Endodermal cell (in vitro differentiated cells): ENCODE measurements at regions not wholly inside any gene's neighbourhood (a gene's known extent, or its start where the extent isn't known, plus 50 kb on each side); places are given as distances from the start of the nearest gene placed in this dataset.

Experiments used
- DNase-seq: peaks from one replicate; pipeline ENCODE4 v3.0.0-alpha.2; 2017
- H3K27ac ChIP-seq: 2 replicates; pipeline ENCODE4 v1.5.1; 2013; ENCODE audit warnings: mild to moderate bottlenecking, low read depth, low read length, moderate library complexity
- H3K27me3 ChIP-seq: 2 replicates; pipeline ENCODE4 v1.6.1; 2013; ENCODE audit warnings: mild to moderate bottlenecking, low read length, moderate library complexity; ENCODE audit not compliant: insufficient read depth, control insufficient read depth, poor library complexity, severe bottlenecking
- H3K36me3 ChIP-seq: 2 replicates; pipeline ENCODE4 v1.7.0; 2013; ENCODE audit warnings: mild to moderate bottlenecking, low read length, moderate library complexity; ENCODE audit not compliant: control insufficient read depth, insufficient read depth
- H3K4me1 ChIP-seq: one replicate; pipeline ENCODE4 v1.7.0; 2013; ENCODE audit warnings: low read length; ENCODE audit not compliant: control insufficient read depth, insufficient read depth
- H3K4me3 ChIP-seq: 2 replicates; pipeline ENCODE4 v1.5.1; 2013; ENCODE audit warnings: mild to moderate bottlenecking, low read length, moderate library complexity
- H3K9ac ChIP-seq: 2 replicates; pipeline ENCODE4 v1.6.1; 2013; ENCODE audit warnings: mild to moderate bottlenecking, low read length, moderate library complexity; ENCODE audit not compliant: poor library complexity, severe bottlenecking; ENCODE audit errors: extremely low read depth
- H3K9me3 ChIP-seq: 2 replicates; pipeline ENCODE4 v1.6.1; 2013; ENCODE audit warnings: mild to moderate bottlenecking, low read length, moderate library complexity; ENCODE audit not compliant: control insufficient read depth
- H3K27ac Mint-ChIP-seq: 2 replicates; pipeline ENCODE4 v1.8.0; 2020; ENCODE audit warnings: mixed read lengths
- H3K27me3 Mint-ChIP-seq: 2 replicates; pipeline ENCODE4 v1.8.0; 2021; ENCODE audit warnings: mild to moderate bottlenecking, mixed read lengths; ENCODE audit not compliant: insufficient read depth
- H3K36me3 Mint-ChIP-seq: 2 replicates; pipeline ENCODE4 v1.8.0; 2020; ENCODE audit warnings: low read depth, mixed read lengths
- H3K4me1 Mint-ChIP-seq: 2 replicates; pipeline ENCODE4 v1.8.0; 2020; ENCODE audit warnings: mixed read lengths
- H3K4me3 Mint-ChIP-seq: 2 replicates; pipeline ENCODE4 v1.8.0; 2020; ENCODE audit warnings: mild to moderate bottlenecking, moderate library complexity, mixed read lengths
- H3K9me3 Mint-ChIP-seq: 2 replicates; pipeline ENCODE4 v1.8.0; 2020; ENCODE audit warnings: mild to moderate bottlenecking, mixed read lengths
- WGBS, 2 experiments: methylation state at CpG; one replicate each; pipeline versions ENCODE4 v1.1.5 to v1.1.7; 2013; ENCODE audit warnings: missing lambda C conversion rate in 2 of 2, mixed read lengths in 1 of 2; ENCODE audit not compliant: insufficient coverage in 1 of 2, insufficient read length in 1 of 2; 5-methylcytosine and 5-hydroxymethylcytosine counted together
- TF ChIP-seq, protein P1 (sequence below): fragments of 200-600 bp; sonication (generic); conservative IDR thresholded peaks from 2 replicates; pipeline ENCODE4 v1.5.0; 2021; ENCODE audit warnings: antibody characterized with exemption, mild to moderate bottlenecking

DNA sequence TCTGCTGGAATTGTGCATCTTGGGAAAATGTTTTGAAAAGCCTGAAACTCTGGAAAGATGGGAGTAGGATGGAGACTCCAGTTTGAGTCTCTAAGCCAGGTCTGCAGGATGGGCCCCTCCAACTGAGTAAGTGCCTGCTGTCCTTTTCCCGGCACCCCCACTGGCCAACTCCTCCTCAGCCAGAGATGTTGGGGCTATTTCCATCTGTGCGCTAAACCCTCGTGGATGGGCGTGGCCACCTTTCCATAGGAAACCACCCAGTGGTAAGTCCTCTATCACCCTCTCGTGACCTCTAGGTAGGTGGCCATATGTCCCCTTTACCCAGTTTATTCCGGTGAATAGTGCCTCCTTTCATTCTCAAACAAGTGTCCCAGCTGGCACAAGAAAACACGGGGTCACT is 250.9 kb downstream of the TOMM20 start:
- no peak overlapping the region for H3K27ac ChIP-seq
- no peaks in the 10 kb centered on the region for H3K27me3 Mint-ChIP-seq
- no peak overlapping the region for H3K4me3 Mint-ChIP-seq
- no peak overlapping the region for H3K4me3 ChIP-seq
- no peaks in the 10 kb centered on the region for H3K9me3 ChIP-seq
- peaks cover 3% of the 10 kb centered on the region for H3K4me1 ChIP-seq
- no peaks in the 10 kb centered on the region for H3K9me3 Mint-ChIP-seq
- H3K9ac ChIP-seq: no peak overlapping the region
- H3K36me3 ChIP-seq: no peaks in the 10 kb centered on the region
- no peaks in the 10 kb centered on the region for H3K27me3 ChIP-seq
- no peak for DNase-seq
- TF ChIP-seq, protein P1, sequence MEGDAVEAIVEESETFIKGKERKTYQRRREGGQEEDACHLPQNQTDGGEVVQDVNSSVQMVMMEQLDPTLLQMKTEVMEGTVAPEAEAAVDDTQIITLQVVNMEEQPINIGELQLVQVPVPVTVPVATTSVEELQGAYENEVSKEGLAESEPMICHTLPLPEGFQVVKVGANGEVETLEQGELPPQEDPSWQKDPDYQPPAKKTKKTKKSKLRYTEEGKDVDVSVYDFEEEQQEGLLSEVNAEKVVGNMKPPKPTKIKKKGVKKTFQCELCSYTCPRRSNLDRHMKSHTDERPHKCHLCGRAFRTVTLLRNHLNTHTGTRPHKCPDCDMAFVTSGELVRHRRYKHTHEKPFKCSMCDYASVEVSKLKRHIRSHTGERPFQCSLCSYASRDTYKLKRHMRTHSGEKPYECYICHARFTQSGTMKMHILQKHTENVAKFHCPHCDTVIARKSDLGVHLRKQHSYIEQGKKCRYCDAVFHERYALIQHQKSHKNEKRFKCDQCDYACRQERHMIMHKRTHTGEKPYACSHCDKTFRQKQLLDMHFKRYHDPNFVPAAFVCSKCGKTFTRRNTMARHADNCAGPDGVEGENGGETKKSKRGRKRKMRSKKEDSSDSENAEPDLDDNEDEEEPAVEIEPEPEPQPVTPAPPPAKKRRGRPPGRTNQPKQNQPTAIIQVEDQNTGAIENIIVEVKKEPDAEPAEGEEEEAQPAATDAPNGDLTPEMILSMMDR: no peak
- H3K4me1 Mint-ChIP-seq: no peaks in the 10 kb centered on the region
- 92 to 95% methylated on average over 4 to 7 of the region's 7 CpGs for WGBS, 2 experiments
- H3K27ac Mint-ChIP-seq: no peak overlapping the region
- H3K36me3 Mint-ChIP-seq: no peaks in the 10 kb centered on the region

DNA sequence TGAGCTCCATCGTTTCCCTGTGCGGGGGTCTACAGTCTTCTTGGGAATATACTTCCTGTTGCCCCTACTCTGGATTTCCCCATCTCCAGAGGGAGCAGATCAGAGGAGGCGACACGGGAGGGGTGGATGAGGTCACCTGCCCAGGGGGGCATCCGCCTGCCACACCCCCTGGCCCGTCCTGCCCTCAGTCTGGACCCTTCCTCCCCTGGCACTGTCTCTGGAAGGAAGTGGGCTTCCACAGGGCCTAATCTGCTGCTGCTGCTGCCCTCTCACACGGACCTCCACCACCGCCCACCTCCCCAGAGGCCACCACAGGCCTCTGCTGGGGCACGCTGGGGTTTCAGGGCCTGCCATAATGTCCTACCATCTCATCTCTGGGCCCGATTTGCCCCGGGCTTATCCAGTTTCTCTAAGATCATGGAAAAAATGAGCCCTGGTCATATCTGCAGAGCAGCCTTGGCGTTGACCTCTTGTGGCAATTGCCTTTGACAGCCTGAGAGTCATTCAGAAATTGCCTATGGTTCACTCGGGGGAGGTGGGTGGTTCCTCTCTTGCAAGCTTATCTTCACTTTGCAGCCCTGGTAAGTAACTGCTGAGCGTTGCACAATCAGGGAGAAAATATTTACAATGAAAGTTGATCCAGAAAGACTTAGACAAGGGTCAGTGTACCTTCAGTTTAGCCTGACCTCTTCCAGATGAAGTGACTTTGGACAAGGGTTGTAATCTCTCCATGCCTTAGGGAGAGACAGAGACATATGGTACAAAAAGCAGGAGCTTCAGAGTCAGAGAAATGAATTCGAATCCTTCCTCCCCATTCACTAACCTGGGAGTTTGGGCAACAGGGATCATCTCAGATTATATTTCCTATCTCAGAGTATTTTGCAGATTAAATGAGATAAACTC is 252.4 kb downstream of the TOMM20 start:
- peaks cover 5% of the 10 kb centered on the region for H3K4me1 Mint-ChIP-seq
- no peaks in the 10 kb centered on the region for H3K27me3 Mint-ChIP-seq
- H3K9me3 Mint-ChIP-seq: no peaks in the 10 kb centered on the region
- H3K27ac ChIP-seq: no peak overlapping the region
- no peak overlapping the region for H3K27ac Mint-ChIP-seq
- H3K27me3 ChIP-seq: no peaks in the 10 kb centered on the region
- TF ChIP-seq, protein P1: no peak
- no peaks in the 10 kb centered on the region for H3K9me3 ChIP-seq
- no peak for DNase-seq
- H3K36me3 ChIP-seq: no peaks in the 10 kb centered on the region
- 93 to 95% methylated on average over 14 to 15 of the region's 15 CpGs for WGBS, 2 experiments
- H3K9ac ChIP-seq: no peak overlapping the region
- peaks cover 3% of the 10 kb centered on the region for H3K4me1 ChIP-seq
- no peak overlapping the region for H3K4me3 ChIP-seq
- H3K36me3 Mint-ChIP-seq: no peaks in the 10 kb centered on the region
- H3K4me3 Mint-ChIP-seq: no peak overlapping the region

DNA sequence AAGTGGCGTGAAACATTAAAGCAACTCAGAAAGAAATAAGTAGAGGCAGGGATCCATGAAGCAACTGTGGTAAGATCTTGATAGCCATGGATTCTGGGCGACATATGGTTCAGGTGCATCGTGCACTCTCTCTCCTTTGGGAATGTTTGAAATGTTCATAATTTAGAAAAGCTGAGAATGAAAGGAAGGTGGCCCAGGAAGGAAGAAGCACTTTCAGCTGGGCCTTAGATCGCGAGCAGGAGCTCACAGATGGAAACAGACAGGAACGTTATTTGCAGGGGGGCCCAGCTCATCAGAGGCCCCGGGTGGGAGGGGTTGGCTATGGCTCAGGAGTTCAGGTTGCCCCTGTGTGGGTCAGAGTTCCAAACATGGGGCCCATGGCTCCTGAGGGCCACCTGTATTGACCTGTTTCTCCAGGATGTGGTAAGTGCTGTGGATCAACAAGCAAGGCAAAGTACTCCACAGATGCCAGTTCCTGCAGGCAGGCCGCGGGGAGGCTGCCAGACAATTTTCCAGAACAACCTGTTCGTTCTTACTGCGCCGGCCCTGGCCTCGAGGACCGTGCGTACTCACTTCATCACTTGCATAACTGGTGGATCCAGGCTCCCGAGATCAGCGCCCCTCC is 253.2 kb downstream of the TOMM20 start:
- H3K27me3 Mint-ChIP-seq: no peaks in the 10 kb centered on the region
- no peaks in the 10 kb centered on the region for H3K9me3 Mint-ChIP-seq
- Histone ChIP-seq H3K9ac (no peak overlapping the region), H3K36me3 (no peaks in the 10 kb centered on the region), H3K9me3 (no peaks in the 10 kb centered on the region), H3K4me3 (no peak overlapping the region), H3K27ac (no peak overlapping the region), H3K4me1 (peaks cover 3% of the 10 kb centered on the region), H3K27me3 (no peaks in the 10 kb centered on the region)
- H3K27ac Mint-ChIP-seq: no peak overlapping the region
- H3K4me1 Mint-ChIP-seq: peaks cover 5% of the 10 kb centered on the region
- no peak overlapping the region for H3K4me3 Mint-ChIP-seq
- TF ChIP-seq, protein P1: no peak
- WGBS, 2 experiments: 93 to 99% methylated on average over 10 to 17 of the region's 17 CpGs
- no peaks in the 10 kb centered on the region for H3K36me3 Mint-ChIP-seq
- no peak for DNase-seq
